ENCODE measurements at regions not wholly inside any gene's neighbourhood (a gene's known extent, or its start where the extent isn't known, plus 50 kb on each side); places are given as distances from the start of the nearest gene placed in this dataset.

DNA sequence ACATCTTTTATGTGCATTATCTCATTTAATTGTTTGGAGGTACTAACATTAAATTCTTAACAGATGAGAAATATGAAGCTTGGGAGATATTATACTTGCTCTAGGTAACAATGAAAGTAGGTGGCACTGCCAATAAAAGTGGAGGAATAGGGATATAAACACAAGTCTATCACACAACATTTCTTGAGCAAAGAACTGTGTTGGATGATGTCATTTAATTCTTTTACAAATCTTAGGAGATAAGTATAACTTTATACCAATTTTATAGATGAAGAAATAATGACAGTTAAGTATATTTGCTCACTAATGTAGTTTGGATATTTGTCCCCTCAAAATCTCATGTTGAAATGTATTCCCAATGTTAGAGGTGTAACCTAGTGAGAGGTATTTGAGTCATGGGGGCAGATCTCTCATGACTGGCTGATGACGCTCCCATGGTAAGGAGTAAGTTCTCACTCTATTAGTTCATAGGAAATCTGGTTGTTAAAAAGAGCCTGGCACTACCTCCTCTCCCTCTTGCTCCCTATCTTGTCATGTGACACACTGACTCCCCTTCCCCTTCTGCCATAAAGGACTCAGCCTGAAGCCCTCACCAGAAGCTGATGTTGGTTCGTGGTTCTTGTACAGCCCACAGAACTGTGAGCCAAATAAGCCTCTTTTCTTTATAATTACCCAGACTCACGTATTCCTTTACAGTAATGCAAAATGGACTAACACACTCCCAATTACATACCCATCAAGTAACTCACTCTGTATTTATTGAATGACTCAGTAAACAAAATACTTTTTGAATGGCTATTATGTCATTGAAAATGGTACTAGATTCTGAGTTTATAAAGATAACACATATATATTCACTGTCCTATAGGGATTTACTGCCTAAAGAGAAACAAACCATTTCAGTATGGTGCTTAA lies 146.8 kb upstream of the KITLG start:
- POLR2A ChIA-PET, result no interaction called here
- CTCF ChIA-PET (ENCODE audit: unreplicated experiment), result no interaction called here
- no TSS peak for BruUV-seq (replicated peaks)
- no peak overlapping the region for H3K27ac ChIP-seq (ENCODE audit: low read depth, low read length, poor library complexity, severe bottlenecking)
- no peaks in the 10 kb centered on the region for H4K20me1 ChIP-seq (ENCODE audit: insufficient read depth, low read length)
- H3K4me1 ChIP-seq (ENCODE audit: insufficient read depth, low read length, poor library complexity, severe bottlenecking), result no peaks in the 10 kb centered on the region
- H3K36me3 ChIP-seq (ENCODE audit: insufficient read depth, low read length), result no peaks in the 10 kb centered on the region
- no peaks in the 10 kb centered on the region for H3K9me3 ChIP-seq (ENCODE audit: low read length)
- TF ChIP-seq, protein P1, sequence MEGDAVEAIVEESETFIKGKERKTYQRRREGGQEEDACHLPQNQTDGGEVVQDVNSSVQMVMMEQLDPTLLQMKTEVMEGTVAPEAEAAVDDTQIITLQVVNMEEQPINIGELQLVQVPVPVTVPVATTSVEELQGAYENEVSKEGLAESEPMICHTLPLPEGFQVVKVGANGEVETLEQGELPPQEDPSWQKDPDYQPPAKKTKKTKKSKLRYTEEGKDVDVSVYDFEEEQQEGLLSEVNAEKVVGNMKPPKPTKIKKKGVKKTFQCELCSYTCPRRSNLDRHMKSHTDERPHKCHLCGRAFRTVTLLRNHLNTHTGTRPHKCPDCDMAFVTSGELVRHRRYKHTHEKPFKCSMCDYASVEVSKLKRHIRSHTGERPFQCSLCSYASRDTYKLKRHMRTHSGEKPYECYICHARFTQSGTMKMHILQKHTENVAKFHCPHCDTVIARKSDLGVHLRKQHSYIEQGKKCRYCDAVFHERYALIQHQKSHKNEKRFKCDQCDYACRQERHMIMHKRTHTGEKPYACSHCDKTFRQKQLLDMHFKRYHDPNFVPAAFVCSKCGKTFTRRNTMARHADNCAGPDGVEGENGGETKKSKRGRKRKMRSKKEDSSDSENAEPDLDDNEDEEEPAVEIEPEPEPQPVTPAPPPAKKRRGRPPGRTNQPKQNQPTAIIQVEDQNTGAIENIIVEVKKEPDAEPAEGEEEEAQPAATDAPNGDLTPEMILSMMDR (conservative IDR thresholded peaks at IDR 0.05; ENCODE audit: low read length), result no peak
- no peak for TF ChIP-seq EZH2phosphoT487 (IDR thresholded peaks at IDR 0.05; ENCODE audit: borderline replicate concordance, low read depth, low read length)
- H3K4me3 ChIP-seq (ENCODE audit: low read depth, low read length, poor library complexity, severe bottlenecking), result no peak overlapping the region
- no peak for DNase-seq (ENCODE audit: low spot score)
- H3K79me2 ChIP-seq (ENCODE audit: insufficient read depth, low read depth, low read length), result no peaks in the 10 kb centered on the region
- intact Hi-C loops (cut with micrococcal nuclease; ENCODE audit: unreplicated experiment), result no loop called here
- no peaks in the 10 kb centered on the region for H3K9me2 ChIP-seq (ENCODE audit: insufficient read depth, low read length)
- H3K4me2 ChIP-seq (ENCODE audit: low read length), result no peak overlapping the region
- no peak overlapping the region for H2AFZ ChIP-seq (ENCODE audit: low read length)

GRCh38 chr12:88725592-88726143 lies 145.4 kb upstream of the KITLG start:
- H3K9me3 ChIP-seq (ENCODE audit: low read length), result no peaks in the 10 kb centered on the region
- H3K4me2 ChIP-seq (ENCODE audit: low read length), result no peak overlapping the region
- DNase-seq (ENCODE audit: low spot score), result no peak
- no peak overlapping the region for H2AFZ ChIP-seq (ENCODE audit: low read length)
- H3K4me3 ChIP-seq (ENCODE audit: low read depth, low read length, poor library complexity, severe bottlenecking), result no peak overlapping the region
- no peaks in the 10 kb centered on the region for H3K4me1 ChIP-seq (ENCODE audit: insufficient read depth, low read length, poor library complexity, severe bottlenecking)
- H3K36me3 ChIP-seq (ENCODE audit: insufficient read depth, low read length), result no peaks in the 10 kb centered on the region
- no TSS peak for BruUV-seq (replicated peaks)
- no peaks in the 10 kb centered on the region for H3K9me2 ChIP-seq (ENCODE audit: insufficient read depth, low read length)
- H3K79me2 ChIP-seq (ENCODE audit: insufficient read depth, low read depth, low read length), result no peaks in the 10 kb centered on the region
- H4K20me1 ChIP-seq (ENCODE audit: insufficient read depth, low read length), result no peaks in the 10 kb centered on the region
- POLR2A ChIA-PET, result interaction anchor here (0.7 kb wide), 1 partner anchor 234 kb away, joined by 3 read pairs; no protein-coding TSS in a partner anchor
- intact Hi-C loops (cut with micrococcal nuclease; ENCODE audit: unreplicated experiment), result no loop called here
- TF ChIP-seq EZH2phosphoT487 (IDR thresholded peaks at IDR 0.05; ENCODE audit: borderline replicate concordance, low read depth, low read length), result no peak
- TF ChIP-seq, protein P1 (conservative IDR thresholded peaks at IDR 0.05; ENCODE audit: low read length), result no peak
- CTCF ChIA-PET (ENCODE audit: unreplicated experiment), result no interaction called here
- H3K27ac ChIP-seq (ENCODE audit: low read depth, low read length, poor library complexity, severe bottlenecking), result no peak overlapping the region

GRCh38 chr12:88723219-88723618 lies 142.9 kb upstream of the KITLG start:
- TF ChIP-seq, protein P1 (conservative IDR thresholded peaks at IDR 0.05; ENCODE audit: low read length), result no peak
- no peak for TF ChIP-seq EZH2phosphoT487 (IDR thresholded peaks at IDR 0.05; ENCODE audit: borderline replicate concordance, low read depth, low read length)
- H3K9me3 ChIP-seq (ENCODE audit: low read length), result no peaks in the 10 kb centered on the region
- no peaks in the 10 kb centered on the region for H3K9me2 ChIP-seq (ENCODE audit: insufficient read depth, low read length)
- H3K27ac ChIP-seq (ENCODE audit: low read depth, low read length, poor library complexity, severe bottlenecking), result no peak overlapping the region
- H3K36me3 ChIP-seq (ENCODE audit: insufficient read depth, low read length), result no peaks in the 10 kb centered on the region
- no peaks in the 10 kb centered on the region for H3K79me2 ChIP-seq (ENCODE audit: insufficient read depth, low read depth, low read length)
- POLR2A ChIA-PET, result no interaction called here
- no peaks in the 10 kb centered on the region for H4K20me1 ChIP-seq (ENCODE audit: insufficient read depth, low read length)
- intact Hi-C loops (cut with micrococcal nuclease; ENCODE audit: unreplicated experiment), result no loop called here
- CTCF ChIA-PET (ENCODE audit: unreplicated experiment), result no interaction called here
- H2AFZ ChIP-seq (ENCODE audit: low read length), result no peak overlapping the region
- H3K4me2 ChIP-seq (ENCODE audit: low read length), result no peak overlapping the region
- BruUV-seq (replicated peaks), result no TSS peak
- DNase-seq (ENCODE audit: low spot score), result no peak
- H3K4me1 ChIP-seq (ENCODE audit: insufficient read depth, low read length, poor library complexity, severe bottlenecking), result no peaks in the 10 kb centered on the region
- H3K4me3 ChIP-seq (ENCODE audit: low read depth, low read length, poor library complexity, severe bottlenecking), result no peak overlapping the region
